Liver (tissue), 8 donors: ENCODE measurements at regions not wholly inside any gene's neighbourhood (a gene's known extent, or its start where the extent isn't known, plus 50 kb on each side); places are given as distances from the start of the nearest gene placed in this dataset.

ENCODE experiments used
- DNase-seq: peaks from one replicate; pipeline ENCODE4 v3.0.0-alpha.2; 2017; ENCODE audit warnings: low spot score
- H3K27ac ChIP-seq, 2 donors: one replicate each; pipeline ENCODE4 v1.7.0; 2013; ENCODE audit warnings: inconsistent platforms in 2 of 2, low read length in 2 of 2, control low read depth in 1 of 2, low read depth in 1 of 2, mild to moderate bottlenecking in 1 of 2
- H3K27me3 ChIP-seq, 4 donors: one replicate each; pipeline versions ENCODE4 v1.6.1 to v1.7.0; 2013; ENCODE audit warnings: low read length in 3 of 4, inconsistent platforms in 1 of 4, mild to moderate bottlenecking in 1 of 4, moderate library complexity in 1 of 4; ENCODE audit not compliant: control insufficient read depth in 4 of 4, insufficient read depth in 4 of 4
- H3K36me3 ChIP-seq, 4 donors: one replicate each; pipeline versions ENCODE4 v1.6.1 to v1.7.0; 2013; ENCODE audit warnings: low read length in 3 of 4, mild to moderate bottlenecking in 3 of 4, low read depth in 1 of 4, moderate library complexity in 1 of 4; ENCODE audit not compliant: control insufficient read depth in 4 of 4, insufficient read depth in 3 of 4
- H3K4me1 ChIP-seq, 4 donors: one replicate each; pipeline versions ENCODE4 v1.6.1 to v1.7.0; 2013; ENCODE audit warnings: low read length in 3 of 4, mild to moderate bottlenecking in 3 of 4, moderate library complexity in 1 of 4; ENCODE audit not compliant: control insufficient read depth in 4 of 4, insufficient read depth in 4 of 4
- H3K4me3 ChIP-seq, 3 donors: one replicate each; pipeline versions ENCODE4 v1.6.1 to v1.7.0; 2013; ENCODE audit warnings: low read length in 3 of 3, control low read depth in 1 of 3, low read depth in 1 of 3, mild to moderate bottlenecking in 1 of 3
- H3K9ac ChIP-seq, 2 donors: one replicate each; pipeline ENCODE4 v1.7.0; 2013; ENCODE audit warnings: low read length in 2 of 2, mild to moderate bottlenecking in 2 of 2, moderate library complexity in 2 of 2, control low read depth in 1 of 2, low read depth in 1 of 2
- H3K9me3 ChIP-seq, 4 donors: one replicate each; pipeline versions ENCODE4 v1.6.1 to v1.7.0; 2013; ENCODE audit warnings: low read length in 3 of 4; ENCODE audit not compliant: control insufficient read depth in 4 of 4
- EGR1 ChIP-seq, 2 donors: IDR thresholded peaks; 2 replicates each; pipeline ENCODE4 v1.6.1; 2016 to 2018; ENCODE audit warnings: antibody characterized with exemption in 2 of 2, low read depth in 2 of 2
- FOXA1 ChIP-seq: IDR thresholded peaks from 2 replicates; pipeline ENCODE4 v1.6.1; 2016; ENCODE audit warnings: antibody characterized with exemption
- GABPA ChIP-seq, 2 donors: IDR thresholded peaks in 1 of 2; conservative IDR thresholded peaks in 1 of 2; 2 replicates each; pipeline ENCODE4 v1.6.1; 2016; ENCODE audit warnings: antibody characterized with exemption in 2 of 2, mild to moderate bottlenecking in 1 of 2, moderate library complexity in 1 of 2
- HNF4A ChIP-seq, 2 donors: conservative IDR thresholded peaks; 2 replicates each; pipeline ENCODE4 v1.6.1; 2016; ENCODE audit warnings: antibody characterized with exemption in 2 of 2, mild to moderate bottlenecking in 2 of 2
- RAD21 ChIP-seq, 2 donors: IDR thresholded peaks; 2 replicates each; pipeline ENCODE4 v1.6.1; 2016; ENCODE audit warnings: antibody characterized with exemption in 2 of 2, mild to moderate bottlenecking in 2 of 2
- RXRA ChIP-seq, 2 donors: IDR thresholded peaks; 2 replicates each; pipeline ENCODE4 v1.6.1; 2017 to 2018; ENCODE audit warnings: antibody characterized with exemption in 2 of 2, mild to moderate bottlenecking in 1 of 2
- SP1 ChIP-seq: IDR thresholded peaks from 2 replicates; pipeline ENCODE4 v1.6.1; 2018; ENCODE audit warnings: antibody characterized with exemption, mild to moderate bottlenecking
- TAF1 ChIP-seq: conservative IDR thresholded peaks from 2 replicates; pipeline ENCODE4 v1.6.1; 2016; ENCODE audit warnings: antibody characterized with exemption, mild to moderate bottlenecking
- YY1 ChIP-seq: IDR thresholded peaks from 2 replicates; pipeline ENCODE4 v1.6.1; 2016; ENCODE audit warnings: antibody characterized with exemption, mild to moderate bottlenecking
- WGBS: extraction: QIAGEN DNeasy Blood & Tissue Kit; methylation state at CpG from one replicate; pipeline ENCODE4 v1.1.7; 2013; 5-methylcytosine and 5-hydroxymethylcytosine counted together
- TF ChIP-seq, protein P1 (sequence below): IDR thresholded peaks from 2 replicates; pipeline ENCODE4 v1.6.1; 2016; ENCODE audit warnings: antibody characterized with exemption
- TF ChIP-seq, protein P2 (sequence below): fragments of 150-350 bp; IDR thresholded peaks from 2 replicates; pipeline ENCODE4 v1.5.1; 2017; ENCODE audit warnings: improper control_type of control experiment, low read depth, low read length; ENCODE audit not compliant: missing input control
- TF ChIP-seq, protein P3 (sequence below): IDR thresholded peaks from 2 replicates; pipeline ENCODE4 v1.6.1; 2016; ENCODE audit warnings: antibody characterized with exemption
- TF ChIP-seq, protein P4 (sequence below): IDR thresholded peaks from 2 replicates; pipeline ENCODE4 v1.6.1; 2016; ENCODE audit warnings: antibody characterized with exemption, mild to moderate bottlenecking
- TF ChIP-seq, protein P5 (sequence below): IDR thresholded peaks from 2 replicates; pipeline ENCODE4 v1.6.1; 2016; ENCODE audit warnings: antibody characterized with exemption
- donor health status: healthy.
- donor health status: healthy.
- donor health status: healthy.
- donor health status: healthy.
- donor health status: healthy.

DNA sequence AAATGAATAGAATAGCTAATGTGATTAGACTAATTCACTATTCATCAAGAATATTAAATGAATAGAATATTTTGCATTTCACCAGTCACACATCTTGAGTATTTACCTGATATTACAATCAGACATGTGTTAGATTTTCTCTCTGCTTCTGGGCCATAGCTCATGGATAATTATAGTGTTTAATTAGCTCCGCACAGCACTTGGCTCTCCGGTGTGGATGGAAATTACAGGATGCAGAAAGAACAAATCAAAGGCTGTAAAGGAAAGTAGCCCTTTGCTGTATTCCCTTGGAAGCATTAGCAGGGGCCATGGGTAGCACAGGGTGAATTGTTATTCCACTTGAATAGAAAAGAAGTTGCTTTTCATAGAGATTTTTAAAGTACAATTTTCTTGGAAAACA, 320.3 kb upstream of the SORL1-AS1 start (continued):
- TF ChIP-seq RAD21 (IDR thresholded peaks at IDR 0.05): no peak

DNA sequence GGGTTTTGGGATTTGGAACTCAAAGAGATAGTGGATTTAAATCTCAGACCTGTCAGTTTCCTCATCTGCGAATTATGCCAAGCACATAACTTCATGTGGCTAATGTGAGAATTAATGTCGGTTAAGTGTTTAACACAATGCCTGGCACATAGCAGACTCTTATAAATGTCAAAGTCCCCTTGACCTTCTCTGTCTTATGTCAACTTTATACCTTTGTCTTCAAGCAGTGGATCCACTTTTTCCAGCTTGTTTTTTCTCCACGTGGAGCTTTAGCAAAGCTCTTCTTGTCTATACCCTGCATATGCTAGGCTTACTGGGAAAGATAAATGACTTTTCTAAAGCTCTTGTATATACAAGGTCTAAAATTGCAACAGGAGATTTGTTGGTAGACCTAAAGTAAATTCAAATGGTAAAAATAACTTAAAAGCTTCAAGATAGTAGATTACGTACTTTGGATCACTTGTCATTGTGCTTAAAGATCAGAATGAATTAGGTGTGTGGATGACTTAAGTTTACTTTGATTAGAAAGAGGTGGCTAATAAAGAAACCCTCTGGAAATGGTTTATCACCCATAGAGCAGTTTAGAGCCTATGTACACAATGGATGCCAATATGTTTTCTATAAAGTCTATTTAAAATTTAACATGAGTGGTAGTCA, 318.3 kb upstream of the SORL1-AS1 start:
- Histone ChIP-seq H3K9ac (no peak overlapping the region), H3K4me3 (no peak overlapping the region), H3K9me3 (no peaks in the 10 kb centered on the region), H3K4me1 (no peaks in the 10 kb centered on the region), H3K27me3 (no peaks in the 10 kb centered on the region), H3K36me3 (no peaks in the 10 kb centered on the region), H3K27ac (no peak overlapping the region)
- 82% methylated on average over 4 of the region's 4 CpGs for WGBS
- TF ChIP-seq, protein P1, sequence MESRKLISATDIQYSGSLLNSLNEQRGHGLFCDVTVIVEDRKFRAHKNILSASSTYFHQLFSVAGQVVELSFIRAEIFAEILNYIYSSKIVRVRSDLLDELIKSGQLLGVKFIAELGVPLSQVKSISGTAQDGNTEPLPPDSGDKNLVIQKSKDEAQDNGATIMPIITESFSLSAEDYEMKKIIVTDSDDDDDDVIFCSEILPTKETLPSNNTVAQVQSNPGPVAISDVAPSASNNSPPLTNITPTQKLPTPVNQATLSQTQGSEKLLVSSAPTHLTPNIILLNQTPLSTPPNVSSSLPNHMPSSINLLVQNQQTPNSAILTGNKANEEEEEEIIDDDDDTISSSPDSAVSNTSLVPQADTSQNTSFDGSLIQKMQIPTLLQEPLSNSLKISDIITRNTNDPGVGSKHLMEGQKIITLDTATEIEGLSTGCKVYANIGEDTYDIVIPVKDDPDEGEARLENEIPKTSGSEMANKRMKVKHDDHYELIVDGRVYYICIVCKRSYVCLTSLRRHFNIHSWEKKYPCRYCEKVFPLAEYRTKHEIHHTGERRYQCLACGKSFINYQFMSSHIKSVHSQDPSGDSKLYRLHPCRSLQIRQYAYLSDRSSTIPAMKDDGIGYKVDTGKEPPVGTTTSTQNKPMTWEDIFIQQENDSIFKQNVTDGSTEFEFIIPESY: no peak
- TF ChIP-seq RXRA (IDR thresholded peaks at IDR 0.05) (no peak), HNF4A (conservative IDR thresholded peaks at IDR 0.05) (no peak), TAF1 (no peak), SP1 (no peak), FOXA1 (no peak), GABPA (IDR thresholded peaks at IDR 0.05 in 1 of 2, conservative IDR thresholded peaks at IDR 0.05 in 1 of 2) (no peak), EGR1 (IDR thresholded peaks at IDR 0.05; ENCODE audit: low read depth in 2 of 2) (no peak), RAD21 (IDR thresholded peaks at IDR 0.05) (no peak), YY1 (no peak)
- TF ChIP-seq, protein P2, sequence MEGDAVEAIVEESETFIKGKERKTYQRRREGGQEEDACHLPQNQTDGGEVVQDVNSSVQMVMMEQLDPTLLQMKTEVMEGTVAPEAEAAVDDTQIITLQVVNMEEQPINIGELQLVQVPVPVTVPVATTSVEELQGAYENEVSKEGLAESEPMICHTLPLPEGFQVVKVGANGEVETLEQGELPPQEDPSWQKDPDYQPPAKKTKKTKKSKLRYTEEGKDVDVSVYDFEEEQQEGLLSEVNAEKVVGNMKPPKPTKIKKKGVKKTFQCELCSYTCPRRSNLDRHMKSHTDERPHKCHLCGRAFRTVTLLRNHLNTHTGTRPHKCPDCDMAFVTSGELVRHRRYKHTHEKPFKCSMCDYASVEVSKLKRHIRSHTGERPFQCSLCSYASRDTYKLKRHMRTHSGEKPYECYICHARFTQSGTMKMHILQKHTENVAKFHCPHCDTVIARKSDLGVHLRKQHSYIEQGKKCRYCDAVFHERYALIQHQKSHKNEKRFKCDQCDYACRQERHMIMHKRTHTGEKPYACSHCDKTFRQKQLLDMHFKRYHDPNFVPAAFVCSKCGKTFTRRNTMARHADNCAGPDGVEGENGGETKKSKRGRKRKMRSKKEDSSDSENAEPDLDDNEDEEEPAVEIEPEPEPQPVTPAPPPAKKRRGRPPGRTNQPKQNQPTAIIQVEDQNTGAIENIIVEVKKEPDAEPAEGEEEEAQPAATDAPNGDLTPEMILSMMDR: no peak
- TF ChIP-seq, protein P3, sequence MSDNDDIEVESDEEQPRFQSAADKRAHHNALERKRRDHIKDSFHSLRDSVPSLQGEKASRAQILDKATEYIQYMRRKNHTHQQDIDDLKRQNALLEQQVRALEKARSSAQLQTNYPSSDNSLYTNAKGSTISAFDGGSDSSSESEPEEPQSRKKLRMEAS: no peak
- DNase-seq: no peak

DNA sequence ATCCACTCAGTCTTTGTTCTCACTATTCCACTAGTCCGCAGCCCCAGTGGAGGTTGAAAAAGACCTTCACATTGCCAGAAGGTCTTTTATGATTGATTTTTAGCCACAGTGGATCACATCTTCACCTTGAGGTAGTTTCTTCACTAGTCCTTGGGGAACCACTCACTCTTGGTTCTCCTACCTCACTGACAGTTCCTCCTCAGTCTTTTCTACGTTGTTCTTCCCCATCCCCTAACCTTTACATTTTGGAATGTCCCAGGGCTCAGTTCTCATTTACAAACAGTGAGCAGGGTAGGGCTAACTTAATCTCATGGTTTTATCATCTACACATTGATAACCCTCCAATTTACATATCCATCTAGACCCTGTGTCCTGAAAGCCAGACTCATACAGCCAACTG, 316.4 kb upstream of the SORL1-AS1 start:
- Histone ChIP-seq H3K27me3 (no peaks in the 10 kb centered on the region), H3K4me1 (no peaks in the 10 kb centered on the region), H3K27ac (no peak overlapping the region), H3K9me3 (no peaks in the 10 kb centered on the region), H3K9ac (no peak overlapping the region), H3K36me3 (no peaks in the 10 kb centered on the region), H3K4me3 (no peak overlapping the region)
- TF ChIP-seq, protein P2: no peak
- TF ChIP-seq, protein P4, sequence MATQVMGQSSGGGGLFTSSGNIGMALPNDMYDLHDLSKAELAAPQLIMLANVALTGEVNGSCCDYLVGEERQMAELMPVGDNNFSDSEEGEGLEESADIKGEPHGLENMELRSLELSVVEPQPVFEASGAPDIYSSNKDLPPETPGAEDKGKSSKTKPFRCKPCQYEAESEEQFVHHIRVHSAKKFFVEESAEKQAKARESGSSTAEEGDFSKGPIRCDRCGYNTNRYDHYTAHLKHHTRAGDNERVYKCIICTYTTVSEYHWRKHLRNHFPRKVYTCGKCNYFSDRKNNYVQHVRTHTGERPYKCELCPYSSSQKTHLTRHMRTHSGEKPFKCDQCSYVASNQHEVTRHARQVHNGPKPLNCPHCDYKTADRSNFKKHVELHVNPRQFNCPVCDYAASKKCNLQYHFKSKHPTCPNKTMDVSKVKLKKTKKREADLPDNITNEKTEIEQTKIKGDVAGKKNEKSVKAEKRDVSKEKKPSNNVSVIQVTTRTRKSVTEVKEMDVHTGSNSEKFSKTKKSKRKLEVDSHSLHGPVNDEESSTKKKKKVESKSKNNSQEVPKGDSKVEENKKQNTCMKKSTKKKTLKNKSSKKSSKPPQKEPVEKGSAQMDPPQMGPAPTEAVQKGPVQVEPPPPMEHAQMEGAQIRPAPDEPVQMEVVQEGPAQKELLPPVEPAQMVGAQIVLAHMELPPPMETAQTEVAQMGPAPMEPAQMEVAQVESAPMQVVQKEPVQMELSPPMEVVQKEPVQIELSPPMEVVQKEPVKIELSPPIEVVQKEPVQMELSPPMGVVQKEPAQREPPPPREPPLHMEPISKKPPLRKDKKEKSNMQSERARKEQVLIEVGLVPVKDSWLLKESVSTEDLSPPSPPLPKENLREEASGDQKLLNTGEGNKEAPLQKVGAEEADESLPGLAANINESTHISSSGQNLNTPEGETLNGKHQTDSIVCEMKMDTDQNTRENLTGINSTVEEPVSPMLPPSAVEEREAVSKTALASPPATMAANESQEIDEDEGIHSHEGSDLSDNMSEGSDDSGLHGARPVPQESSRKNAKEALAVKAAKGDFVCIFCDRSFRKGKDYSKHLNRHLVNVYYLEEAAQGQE: no peak
- TF ChIP-seq, protein P1: no peak
- TF ChIP-seq FOXA1 (no peak), RAD21 (IDR thresholded peaks at IDR 0.05) (no peak), GABPA (IDR thresholded peaks at IDR 0.05 in 1 of 2, conservative IDR thresholded peaks at IDR 0.05 in 1 of 2) (no peak), TAF1 (no peak), EGR1 (IDR thresholded peaks at IDR 0.05; ENCODE audit: low read depth in 2 of 2) (no peak)
- TF ChIP-seq, protein P3: no peak
- TF ChIP-seq, protein P5, sequence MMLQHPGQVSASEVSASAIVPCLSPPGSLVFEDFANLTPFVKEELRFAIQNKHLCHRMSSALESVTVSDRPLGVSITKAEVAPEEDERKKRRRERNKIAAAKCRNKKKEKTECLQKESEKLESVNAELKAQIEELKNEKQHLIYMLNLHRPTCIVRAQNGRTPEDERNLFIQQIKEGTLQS: no peak
- DNase-seq: no peak
- 83% methylated on average over 2 of the region's 2 CpGs for whole genome bisulfite sequencing
